GM12873 (cell line): ENCODE measurements at regions not wholly inside any gene's neighbourhood (a gene's known extent, or its start where the extent isn't known, plus 50 kb on each side); places are given as distances from the start of the nearest gene placed in this dataset.

Experiments used
- CTCF ChIP-seq: IDR thresholded peaks from 2 replicates; pipeline ENCODE4 v1.5.1; 2012; ENCODE audit warnings: low read depth, mild to moderate bottlenecking, moderate library complexity, low read length, control low read depth; ENCODE audit not compliant: insufficient read depth; ENCODE audit errors: missing control alignments

DNA sequence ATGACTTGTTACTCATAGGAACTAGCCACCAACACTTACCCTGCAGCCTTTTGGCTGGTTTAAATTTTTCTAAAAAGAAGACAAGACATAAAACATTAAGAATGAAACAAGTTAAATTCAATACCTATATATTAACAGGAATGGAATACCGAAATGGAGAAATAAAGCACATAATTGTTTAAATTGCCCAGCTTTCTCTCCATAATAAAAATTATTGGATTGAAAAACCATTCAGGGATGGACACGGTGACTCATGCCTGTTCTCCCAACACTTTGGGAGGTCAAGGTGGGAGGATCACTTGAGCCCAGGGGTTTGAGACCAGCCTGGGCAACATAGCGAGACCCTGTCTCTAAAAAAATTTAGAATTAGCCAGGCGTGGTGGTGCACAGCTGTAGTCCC lies 179.4 kb upstream of the MKLN1 start:
- no peak for TF ChIP-seq CTCF

GRCh38 chr7:131148708-131149428 lies 178.8 kb upstream of the MKLN1 start:
- no peak for TF ChIP-seq CTCF

DNA sequence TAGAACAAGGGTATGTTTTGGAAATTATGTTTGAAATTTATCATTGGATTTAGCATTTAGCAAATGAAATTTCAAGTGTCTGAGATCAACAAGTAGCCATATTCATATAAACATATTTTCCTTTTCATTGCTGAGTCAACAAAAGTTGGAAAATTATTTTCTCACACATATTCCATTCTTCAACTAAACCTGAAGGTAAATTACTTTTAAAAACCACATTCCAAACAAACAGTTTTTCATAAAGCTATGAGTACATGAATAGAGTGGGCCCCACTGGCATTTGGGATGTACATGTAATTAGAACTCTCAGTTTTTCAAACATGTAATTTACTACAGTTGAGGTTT lies 178.3 kb upstream of the MKLN1 start:
- TF ChIP-seq CTCF = no peak

GRCh38 chr7:131149840-131150239 lies 177.8 kb upstream of the MKLN1 start:
- no peak for TF ChIP-seq CTCF

GRCh38 chr7:131151034-131151433 lies 176.6 kb upstream of the MKLN1 start:
- TF ChIP-seq CTCF = no peak

DNA sequence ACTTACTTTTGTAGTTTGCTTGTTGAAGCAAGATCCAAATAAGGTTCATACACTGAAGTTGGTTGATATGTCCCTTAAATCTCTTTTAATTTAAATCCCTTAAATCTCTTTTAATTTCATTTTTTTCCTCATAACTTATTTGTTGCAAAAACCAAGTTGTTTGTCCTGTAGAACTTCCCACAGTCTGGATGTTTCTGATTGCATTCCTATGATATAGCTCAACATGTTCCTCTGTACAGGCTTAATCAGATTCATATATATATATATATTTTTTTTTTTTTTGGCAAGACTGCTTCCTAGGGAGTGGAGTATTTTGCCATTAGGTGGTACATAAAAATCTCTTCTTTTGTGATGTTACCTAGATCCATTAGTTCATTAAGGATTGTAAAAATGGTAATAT lies 174.9 kb upstream of the MKLN1 start:
- TF ChIP-seq CTCF = no peak

GRCh38 chr7:131154380-131154779 lies 173.3 kb upstream of the MKLN1 start:
- TF ChIP-seq CTCF = no peak
